ENCODE measurements at regions not wholly inside any gene's neighbourhood (a gene's known extent, or its start where the extent isn't known, plus 50 kb on each side); places are given as distances from the start of the nearest gene placed in this dataset.

- Histone ChIP-seq H4K20me1 (ENCODE audit: control insufficient read depth, insufficient read depth, low read depth, low read length) (no peaks in the 10 kb centered on the region), H3K9me2 (replicated peaks; ENCODE audit: control insufficient read depth, low read length) (no peaks in the 10 kb centered on the region), H3K27ac (ENCODE audit: low read depth, low read length) (no peak overlapping the region), H3K4me2 (ENCODE audit: low read length) (no peak overlapping the region), H3K9me3 (ENCODE audit: control insufficient read depth, insufficient read depth, low read length) (no peaks in the 10 kb centered on the region), H3K4me1 (ENCODE audit: control insufficient read depth, low read length) (no peaks in the 10 kb centered on the region), H3F3A (ENCODE audit: control insufficient read depth, insufficient read depth) (no peaks in the 10 kb centered on the region), H3K79me2 (ENCODE audit: control insufficient read depth, low read length) (no peaks in the 10 kb centered on the region), H3K27me3 (ENCODE audit: control insufficient read depth, low read length) (no peaks in the 10 kb centered on the region), H3K36me3 (ENCODE audit: control insufficient read depth, low read length) (no peaks in the 10 kb centered on the region), H3K4me3 (ENCODE audit: low read length) (no peak overlapping the region)
- TF ChIP-seq, protein P1, sequence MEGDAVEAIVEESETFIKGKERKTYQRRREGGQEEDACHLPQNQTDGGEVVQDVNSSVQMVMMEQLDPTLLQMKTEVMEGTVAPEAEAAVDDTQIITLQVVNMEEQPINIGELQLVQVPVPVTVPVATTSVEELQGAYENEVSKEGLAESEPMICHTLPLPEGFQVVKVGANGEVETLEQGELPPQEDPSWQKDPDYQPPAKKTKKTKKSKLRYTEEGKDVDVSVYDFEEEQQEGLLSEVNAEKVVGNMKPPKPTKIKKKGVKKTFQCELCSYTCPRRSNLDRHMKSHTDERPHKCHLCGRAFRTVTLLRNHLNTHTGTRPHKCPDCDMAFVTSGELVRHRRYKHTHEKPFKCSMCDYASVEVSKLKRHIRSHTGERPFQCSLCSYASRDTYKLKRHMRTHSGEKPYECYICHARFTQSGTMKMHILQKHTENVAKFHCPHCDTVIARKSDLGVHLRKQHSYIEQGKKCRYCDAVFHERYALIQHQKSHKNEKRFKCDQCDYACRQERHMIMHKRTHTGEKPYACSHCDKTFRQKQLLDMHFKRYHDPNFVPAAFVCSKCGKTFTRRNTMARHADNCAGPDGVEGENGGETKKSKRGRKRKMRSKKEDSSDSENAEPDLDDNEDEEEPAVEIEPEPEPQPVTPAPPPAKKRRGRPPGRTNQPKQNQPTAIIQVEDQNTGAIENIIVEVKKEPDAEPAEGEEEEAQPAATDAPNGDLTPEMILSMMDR (IDR thresholded peaks at IDR 0.05; ENCODE audit: low read depth, low read length, poor library complexity, severe bottlenecking) = no peak
- TF ChIP-seq EZH2phosphoT487 (IDR thresholded peaks at IDR 0.05; ENCODE audit: borderline replicate concordance, low read length) = no peak
Measured at GRCh38 chr5:68627001-68627400, 411.4 kb downstream of the PIK3R1 start.

- H3K27me3 ChIP-seq (ENCODE audit: control insufficient read depth, low read length) = no peaks in the 10 kb centered on the region
- H3K27ac ChIP-seq (ENCODE audit: low read depth, low read length) = no peak overlapping the region
- H3K4me1 ChIP-seq (ENCODE audit: control insufficient read depth, low read length) = no peaks in the 10 kb centered on the region
- no peaks in the 10 kb centered on the region for H3F3A ChIP-seq (ENCODE audit: control insufficient read depth, insufficient read depth)
- no peaks in the 10 kb centered on the region for H4K20me1 ChIP-seq (ENCODE audit: control insufficient read depth, insufficient read depth, low read depth, low read length)
- H3K36me3 ChIP-seq (ENCODE audit: control insufficient read depth, low read length) = no peaks in the 10 kb centered on the region
- TF ChIP-seq, protein P1 (IDR thresholded peaks at IDR 0.05; ENCODE audit: low read depth, low read length, poor library complexity, severe bottlenecking) = no peak
- TF ChIP-seq EZH2phosphoT487 (IDR thresholded peaks at IDR 0.05; ENCODE audit: borderline replicate concordance, low read length) = no peak
- no peaks in the 10 kb centered on the region for H3K79me2 ChIP-seq (ENCODE audit: control insufficient read depth, low read length)
- no peaks in the 10 kb centered on the region for H3K9me2 ChIP-seq (replicated peaks; ENCODE audit: control insufficient read depth, low read length)
- H3K9me3 ChIP-seq (ENCODE audit: control insufficient read depth, insufficient read depth, low read length) = no peaks in the 10 kb centered on the region
- H3K4me2 ChIP-seq (ENCODE audit: low read length) = no peak overlapping the region
- no peak overlapping the region for H3K4me3 ChIP-seq (ENCODE audit: low read length)
Measured at GRCh38 chr5:68628082-68628814, 412.7 kb downstream of the PIK3R1 start.

DNA sequence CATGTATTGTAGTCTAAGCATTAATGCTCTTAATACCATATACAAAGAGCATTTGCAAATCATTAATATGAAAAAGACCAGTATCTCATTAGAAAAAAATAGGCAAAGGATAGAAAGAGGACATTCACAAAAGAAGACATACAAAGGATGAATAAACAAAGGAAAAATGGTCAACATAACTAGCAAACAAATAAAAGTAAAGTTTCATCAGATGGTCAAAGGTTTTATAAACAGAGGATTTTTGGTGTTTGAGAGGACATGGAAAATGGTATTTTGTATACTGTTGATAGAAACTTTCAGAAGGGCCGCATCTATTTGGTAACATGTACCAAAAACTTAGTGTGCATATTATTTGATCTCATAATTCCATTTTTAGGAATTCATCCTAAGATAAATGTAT is 414.8 kb downstream of the PIK3R1 start:
- Histone ChIP-seq H3K27ac (ENCODE audit: low read depth, low read length) (no peak overlapping the region), H4K20me1 (ENCODE audit: control insufficient read depth, insufficient read depth, low read depth, low read length) (no peaks in the 10 kb centered on the region), H3K4me3 (ENCODE audit: low read length) (no peak overlapping the region), H3F3A (ENCODE audit: control insufficient read depth, insufficient read depth) (no peaks in the 10 kb centered on the region), H3K36me3 (ENCODE audit: control insufficient read depth, low read length) (no peaks in the 10 kb centered on the region), H3K27me3 (ENCODE audit: control insufficient read depth, low read length) (no peaks in the 10 kb centered on the region), H3K9me3 (ENCODE audit: control insufficient read depth, insufficient read depth, low read length) (no peaks in the 10 kb centered on the region), H3K79me2 (ENCODE audit: control insufficient read depth, low read length) (no peaks in the 10 kb centered on the region), H3K4me1 (ENCODE audit: control insufficient read depth, low read length) (no peaks in the 10 kb centered on the region), H3K9me2 (replicated peaks; ENCODE audit: control insufficient read depth, low read length) (no peaks in the 10 kb centered on the region), H3K4me2 (ENCODE audit: low read length) (no peak overlapping the region)
- TF ChIP-seq, protein P1 (IDR thresholded peaks at IDR 0.05; ENCODE audit: low read depth, low read length, poor library complexity, severe bottlenecking) = no peak
- no peak for TF ChIP-seq EZH2phosphoT487 (IDR thresholded peaks at IDR 0.05; ENCODE audit: borderline replicate concordance, low read length)

All from DOHH2 (cell line).